Calu3 (cell line): ENCODE measurements at regions not wholly inside any gene's neighbourhood (a gene's known extent, or its start where the extent isn't known, plus 50 kb on each side); places are given as distances from the start of the nearest gene placed in this dataset.

ENCODE experiments used
- BruUV-seq: library from RNA; stranded (reverse); fragments of 400-500 nt; replicated peaks from 2 replicates; lab custom pipeline; 2021; lab: Mats Ljungman, UMichigan
- CTCF ChIA-PET: fragments of 300-600 bp; sonication (Branson Sonifier 250); formaldehyde crosslinking; loops from one replicate; lab custom pipeline; 2022; ENCODE audit warnings: antibody characterized with exemption; lab: Charles Lee
- DNase-seq: peaks from one replicate; pipeline ENCODE4 v3.0.0; 2022
- H3K27ac Mint-ChIP-seq: one replicate; pipeline ENCODE4 v1.8.0; 2022; ENCODE audit warnings: mixed read lengths; ENCODE audit not compliant: unreplicated experiment
- H3K27me3 Mint-ChIP-seq: one replicate; pipeline ENCODE4 v1.8.0; 2022; ENCODE audit warnings: mixed read lengths; ENCODE audit not compliant: unreplicated experiment
- H3K36me3 Mint-ChIP-seq: one replicate; pipeline ENCODE4 v1.8.0; 2022; ENCODE audit warnings: mild to moderate bottlenecking, moderate library complexity, mixed read lengths; ENCODE audit not compliant: insufficient read depth, unreplicated experiment
- H3K4me1 Mint-ChIP-seq: one replicate; pipeline ENCODE4 v1.8.0; 2022; ENCODE audit warnings: mild to moderate bottlenecking, low read depth, mixed read lengths; ENCODE audit not compliant: unreplicated experiment
- H3K4me3 Mint-ChIP-seq: one replicate; pipeline ENCODE4 v1.8.0; 2022; ENCODE audit warnings: mild to moderate bottlenecking, low read depth, moderate library complexity, mixed read lengths; ENCODE audit not compliant: unreplicated experiment
- H3K9me3 Mint-ChIP-seq: one replicate; pipeline ENCODE4 v1.8.0; 2022; ENCODE audit warnings: low read depth, mixed read lengths; ENCODE audit not compliant: unreplicated experiment
- CTCF ChIP-seq: fragments of 200-600 bp; IDR thresholded peaks from one replicate; pipeline ENCODE4 v1.8.0; 2022; ENCODE audit warnings: antibody characterized with exemption; ENCODE audit not compliant: unreplicated experiment
- intact Hi-C: fragments of 100-400 bp; cut with micrococcal nuclease; formaldehyde crosslinking; loops from one replicate; pipeline ENCODE4 v1.10.0; 2022; ENCODE audit not compliant: unreplicated experiment

- no TSS peak for BruUV-seq
- DNase-seq: no peak
- Mint-ChIP-seq H3K36me3 (no peaks in the 10 kb centered on the region), H3K4me1 (no peaks in the 10 kb centered on the region), H3K9me3 (peaks cover 4% of the 10 kb centered on the region), H3K27me3 (peaks cover 27% of the 10 kb centered on the region), H3K27ac (no peak overlapping the region), H3K4me3 (no peak overlapping the region)
- intact Hi-C loops: no loop called here
- TF ChIP-seq CTCF: no peak
- CTCF ChIA-PET: no interaction called here
Measured at GRCh38 chr16:86951041-86951822, 366.0 kb downstream of the C16orf95 start.

- Mint-ChIP-seq H3K27me3 (peaks cover 35% of the 10 kb centered on the region), H3K4me3 (no peak overlapping the region), H3K27ac (no peak overlapping the region), H3K36me3 (no peaks in the 10 kb centered on the region), H3K9me3 (peaks cover 4% of the 10 kb centered on the region), H3K4me1 (no peaks in the 10 kb centered on the region)
- intact Hi-C loops: no loop called here
- BruUV-seq: no TSS peak
- no peak for DNase-seq
- TF ChIP-seq CTCF: no peak
- CTCF ChIA-PET: no interaction called here
Measured at GRCh38 chr16:86951831-86952598, 365.2 kb downstream of the C16orf95 start.

DNA sequence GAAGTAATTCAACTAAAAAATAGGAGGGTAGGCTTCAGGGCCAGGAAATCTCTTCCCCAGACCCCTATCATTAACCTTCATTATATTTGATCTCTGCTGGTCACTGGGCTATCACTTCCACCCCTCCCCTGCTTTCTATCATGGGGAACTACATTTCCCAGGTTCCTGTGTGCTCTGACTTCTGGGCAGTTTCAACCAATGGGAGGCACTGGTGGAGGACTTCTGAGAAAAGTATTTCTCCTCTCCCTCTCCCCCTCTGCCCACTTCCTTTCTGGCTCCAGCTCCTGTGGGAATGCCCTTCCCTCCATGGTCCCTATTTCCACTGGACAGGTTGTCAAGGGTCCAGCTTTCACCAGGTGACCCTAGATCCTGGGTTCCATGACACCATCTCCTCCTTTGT, 364.4 kb downstream of the C16orf95 start:
- Mint-ChIP-seq H3K27ac (no peak overlapping the region), H3K36me3 (no peaks in the 10 kb centered on the region), H3K27me3 (peaks cover 39% of the 10 kb centered on the region), H3K9me3 (peaks cover 4% of the 10 kb centered on the region), H3K4me1 (no peaks in the 10 kb centered on the region), H3K4me3 (no peak overlapping the region)
- intact Hi-C loops: no loop called here
- no TSS peak for BruUV-seq
- CTCF ChIA-PET: no interaction called here
- TF ChIP-seq CTCF: no peak
- DNase-seq: no peak

DNA sequence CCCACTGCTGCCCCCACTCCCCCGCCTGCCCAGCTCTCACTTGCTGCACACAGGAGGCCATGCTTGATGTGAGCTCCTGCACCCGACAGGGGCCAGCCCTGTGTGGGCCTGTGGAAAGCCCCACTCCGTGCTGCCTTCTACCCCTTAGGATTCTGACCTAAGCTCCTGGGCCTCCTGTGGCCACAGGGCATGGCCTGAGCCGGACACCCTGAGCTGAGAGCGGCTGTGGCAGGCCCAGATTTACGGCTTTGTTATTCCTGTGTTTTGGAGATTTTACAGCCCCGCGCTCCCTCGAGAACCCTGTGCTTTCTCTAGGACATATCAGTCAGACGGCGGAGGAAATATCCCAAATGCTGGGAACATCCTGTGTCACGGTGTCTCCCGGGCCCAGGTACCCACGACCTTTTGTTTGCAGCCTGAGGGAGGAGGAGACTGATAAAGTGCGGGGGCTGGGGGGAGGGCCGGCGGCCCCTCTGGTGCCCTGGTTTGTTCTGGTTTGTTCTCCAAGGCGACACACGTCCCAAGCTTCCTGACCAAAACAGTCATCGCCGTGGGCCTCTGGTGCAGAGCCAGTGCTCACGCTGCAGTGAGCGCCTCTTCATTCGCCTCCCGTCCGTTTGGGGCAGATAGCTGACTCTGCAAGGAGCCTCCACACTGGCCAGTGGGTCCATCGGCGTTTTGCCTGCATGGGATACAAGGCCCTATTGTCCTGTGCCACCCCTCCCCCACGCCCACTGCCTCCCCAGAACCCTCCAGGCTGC, 363.4 kb downstream of the C16orf95 start:
- TF ChIP-seq CTCF: no peak
- intact Hi-C loops: no loop called here
- H3K36me3 Mint-ChIP-seq: no peaks in the 10 kb centered on the region
- no peak overlapping the region for H3K27ac Mint-ChIP-seq
- no peaks in the 10 kb centered on the region for H3K4me1 Mint-ChIP-seq
- H3K27me3 Mint-ChIP-seq: peaks cover 39% of the 10 kb centered on the region
- CTCF ChIA-PET: interaction anchor here (0.6 kb wide), 1 partner anchor 521 kb away, joined by 3 read pairs; no protein-coding TSS in a partner anchor
- BruUV-seq: no TSS peak
- DNase-seq: no peak
- H3K9me3 Mint-ChIP-seq: peaks cover 4% of the 10 kb centered on the region
- H3K4me3 Mint-ChIP-seq: no peak overlapping the region
